OCI-LY1 (cell line): ENCODE measurements at regions not wholly inside any gene's neighbourhood (a gene's known extent, or its start where the extent isn't known, plus 50 kb on each side); places are given as distances from the start of the nearest gene placed in this dataset.

Experiments
- H2AFZ ChIP-seq: fragments of 200-600 bp; sonication (generic), shearing (Covaris generic); 2 replicates; pipeline ENCODE4 v1.6.0; 2014; ENCODE audit warnings: antibody characterized with exemption, mild to moderate bottlenecking, low read length
- H3F3A ChIP-seq: fragments of 200-600 bp; sonication (generic), shearing (Covaris generic); 2 replicates; pipeline ENCODE4 v1.6.0; 2014; ENCODE audit warnings: mild to moderate bottlenecking, antibody characterized with exemption, low read length, moderate library complexity; ENCODE audit not compliant: insufficient read depth
- H3K27ac ChIP-seq: fragments of 200-600 bp; sonication (generic); 2 replicates; pipeline ENCODE4 v1.5.1; 2014; ENCODE audit warnings: low read length, mixed run types, mild to moderate bottlenecking, low read depth; ENCODE audit not compliant: poor library complexity, severe bottlenecking
- H3K27me3 ChIP-seq: fragments of 200-600 bp; sonication (generic); 2 replicates; pipeline ENCODE4 v1.6.0; 2014; ENCODE audit warnings: antibody characterized with exemption, mild to moderate bottlenecking, low read length, moderate library complexity; ENCODE audit not compliant: insufficient read depth
- H3K36me3 ChIP-seq: fragments of 200-600 bp; sonication (generic); 2 replicates; pipeline ENCODE4 v1.6.1; 2014; ENCODE audit warnings: mild to moderate bottlenecking, antibody characterized with exemption, low read length, moderate library complexity, mixed read lengths; ENCODE audit not compliant: insufficient read depth
- H3K4me1 ChIP-seq: fragments of 200-600 bp; sonication (generic); 2 replicates; pipeline ENCODE4 v1.5.1; 2014; ENCODE audit warnings: mild to moderate bottlenecking, low read length, moderate library complexity; ENCODE audit not compliant: insufficient read depth, severe bottlenecking
- H3K4me2 ChIP-seq: fragments of 200-600 bp; sonication (generic), shearing (Covaris generic); 2 replicates; pipeline ENCODE4 v1.6.1; 2014; ENCODE audit warnings: low read length
- H3K4me3 ChIP-seq: fragments of 200-600 bp; sonication (generic); 2 replicates; pipeline ENCODE4 v1.5.1; 2014; ENCODE audit warnings: low read length, low read depth, mild to moderate bottlenecking, mixed read lengths; ENCODE audit not compliant: poor library complexity, severe bottlenecking
- H3K79me2 ChIP-seq: fragments of 200-600 bp; shearing (Covaris generic); 2 replicates; pipeline ENCODE4 v1.6.1; 2016; ENCODE audit warnings: mixed run types, low read length, mixed read lengths; ENCODE audit not compliant: insufficient read depth
- H3K9ac ChIP-seq: fragments of 200-600 bp; sonication (generic), shearing (Covaris generic); 2 replicates; pipeline ENCODE4 v1.6.1; 2014; ENCODE audit warnings: mild to moderate bottlenecking, low read length, mixed read lengths
- H3K9me2 ChIP-seq: fragments of 200-600 bp; sonication (generic), shearing (Covaris generic); 2 replicates; pipeline ENCODE4 v1.6.1; 2014; ENCODE audit warnings: low read depth, mild to moderate bottlenecking, low read length, mixed read lengths
- H3K9me3 ChIP-seq: fragments of 200-600 bp; shearing (Covaris generic); 2 replicates; pipeline ENCODE4 v1.6.1; 2014; ENCODE audit warnings: low read length, mixed read lengths
- H4K20me1 ChIP-seq: fragments of 200-600 bp; sonication (generic), shearing (Covaris generic); 2 replicates; pipeline ENCODE4 v1.6.0; 2016; ENCODE audit warnings: mild to moderate bottlenecking, low read length; ENCODE audit not compliant: insufficient read depth
- CTCF ChIP-seq: fragments of 200-600 bp; sonication (generic), shearing (Covaris generic); IDR thresholded peaks from 2 replicates; pipeline ENCODE4 v1.5.1; 2017; ENCODE audit warnings: mild to moderate bottlenecking, antibody characterized with exemption, low read length, moderate library complexity, mixed read lengths
- EZH2 ChIP-seq: fragments of 200-600 bp; sonication (generic), shearing (Covaris generic); IDR thresholded peaks from 2 replicates; pipeline ENCODE4 v1.8.0; 2017; ENCODE audit warnings: borderline replicate concordance, mixed run types, mild to moderate bottlenecking, antibody characterized with exemption, low read length, moderate library complexity, mixed read lengths

GRCh38 chr6:82068721-82069120 is 178.8 kb downstream of the IBTK start:
- no peak overlapping the region for H2AFZ ChIP-seq
- no peaks in the 10 kb centered on the region for H3K36me3 ChIP-seq
- no peak overlapping the region for H3K9ac ChIP-seq
- H4K20me1 ChIP-seq = no peaks in the 10 kb centered on the region
- no peak for TF ChIP-seq EZH2
- TF ChIP-seq CTCF = no peak
- H3K4me3 ChIP-seq = no peak overlapping the region
- no peaks in the 10 kb centered on the region for H3K4me1 ChIP-seq
- H3K9me3 ChIP-seq = no peaks in the 10 kb centered on the region
- no peaks in the 10 kb centered on the region for H3F3A ChIP-seq
- no peak overlapping the region for H3K27ac ChIP-seq
- H3K27me3 ChIP-seq = no peaks in the 10 kb centered on the region
- no peak overlapping the region for H3K4me2 ChIP-seq
- H3K9me2 ChIP-seq = no peaks in the 10 kb centered on the region
- no peaks in the 10 kb centered on the region for H3K79me2 ChIP-seq

- no peak overlapping the region for H3K4me3 ChIP-seq
- no peaks in the 10 kb centered on the region for H3K27me3 ChIP-seq
- no peaks in the 10 kb centered on the region for H3K79me2 ChIP-seq
- no peaks in the 10 kb centered on the region for H3F3A ChIP-seq
- no peaks in the 10 kb centered on the region for H3K9me2 ChIP-seq
- no peak overlapping the region for H3K27ac ChIP-seq
- no peaks in the 10 kb centered on the region for H4K20me1 ChIP-seq
- TF ChIP-seq EZH2 = no peak
- no peak for TF ChIP-seq CTCF
- H2AFZ ChIP-seq = no peak overlapping the region
- H3K4me1 ChIP-seq = no peaks in the 10 kb centered on the region
- no peak overlapping the region for H3K4me2 ChIP-seq
- no peaks in the 10 kb centered on the region for H3K36me3 ChIP-seq
- H3K9ac ChIP-seq = no peak overlapping the region
- H3K9me3 ChIP-seq = no peaks in the 10 kb centered on the region
These were observed 180.5 kb downstream of the IBTK start for GRCh38 chr6:82066991-82067411.

- Histone ChIP-seq H2AFZ (no peak overlapping the region), H3K4me2 (no peak overlapping the region)
These were observed 181.3 kb downstream of the IBTK start for GRCh38 chr6:82066196-82066595.

More at GRCh38 chr6:82066196-82066595, 181.3 kb downstream of the IBTK start:
- H3K9me2 ChIP-seq = no peaks in the 10 kb centered on the region
- no peaks in the 10 kb centered on the region for H4K20me1 ChIP-seq
- no peak overlapping the region for H3K27ac ChIP-seq
- no peak overlapping the region for H3K4me3 ChIP-seq
- no peaks in the 10 kb centered on the region for H3F3A ChIP-seq
- H3K4me1 ChIP-seq = no peaks in the 10 kb centered on the region
- TF ChIP-seq EZH2 = no peak
- TF ChIP-seq CTCF = no peak
- H3K27me3 ChIP-seq = no peaks in the 10 kb centered on the region
- no peak overlapping the region for H3K9ac ChIP-seq
- H3K9me3 ChIP-seq = no peaks in the 10 kb centered on the region
- no peaks in the 10 kb centered on the region for H3K36me3 ChIP-seq
- H3K79me2 ChIP-seq = no peaks in the 10 kb centered on the region
